Breast epithelium (tissue), 4 donors: ENCODE measurements at regions not wholly inside any gene's neighbourhood (a gene's known extent, or its start where the extent isn't known, plus 50 kb on each side); places are given as distances from the start of the nearest gene placed in this dataset.

Source experiments
- DNase-seq, 2 donors: peaks; one replicate each; pipeline ENCODE4 v3.0.0-alpha.2; 2019; ENCODE audit warnings: low spot score in 2 of 2
- H3K27ac ChIP-seq, 2 donors: fragments of 200-600 bp; sonication (generic) in 1 of 2; one replicate each; pipeline ENCODE4 v1.5.1; 2016 to 2019; ENCODE audit warnings: mild to moderate bottlenecking in 1 of 2
- H3K27me3 ChIP-seq, 2 donors: fragments of 200-600 bp; sonication (generic) in 1 of 2; one replicate each; pipeline versions ENCODE4 v1.5.1 to v1.6.0; 2017 to 2019; ENCODE audit warnings: control low read depth in 1 of 2, mild to moderate bottlenecking in 1 of 2
- H3K36me3 ChIP-seq: fragments of 200-600 bp; one replicate; pipeline ENCODE4 v1.5.1; 2019
- H3K4me1 ChIP-seq, 2 donors: fragments of 200-600 bp; sonication (generic); one replicate each; pipeline ENCODE4 v1.5.1; 2016 to 2019; ENCODE audit warnings: control low read depth in 1 of 2
- H3K4me3 ChIP-seq, 3 donors: fragments of 200-600 bp; sonication (generic); 1 replicate in 2 of 3; 2 replicates in 1 of 3; pipeline ENCODE4 v1.5.1; 2016 to 2019; ENCODE audit warnings: mild to moderate bottlenecking in 3 of 3, moderate library complexity in 2 of 3
- H3K9me3 ChIP-seq, 2 donors: fragments of 200-600 bp; sonication (generic) in 1 of 2; one replicate each; pipeline ENCODE4 v1.5.1; 2016 to 2019; ENCODE audit warnings: control low read depth in 1 of 2
- POLR2A ChIP-seq: fragments of 450-650 bp; IDR thresholded peaks from one replicate; pipeline ENCODE4 v1.6.1; 2016; ENCODE audit warnings: antibody characterized with exemption, mild to moderate bottlenecking, moderate library complexity
- POLR2AphosphoS5 ChIP-seq, 3 donors: sonication (generic); formaldehyde crosslinking; IDR thresholded peaks; one replicate each; pipeline ENCODE4 v1.6.1; 2017; ENCODE audit warnings: antibody characterized with exemption in 3 of 3
- intact Hi-C: fragments of 100-400 bp; cut with DNase I; formaldehyde crosslinking; loops from one replicate; pipeline ENCODE4 v1.15.1; 2023; ENCODE audit warnings: low total_unique reads
- TF ChIP-seq, protein P1 (sequence below), 3 donors: fragments of 450-650 bp; IDR thresholded peaks; one replicate each; pipeline ENCODE4 v1.5.1; 2016 to 2017; ENCODE audit warnings: antibody characterized with exemption in 3 of 3, mild to moderate bottlenecking in 3 of 3, moderate library complexity in 3 of 3

GRCh38 chr3:187850258-187850921 is 105.1 kb upstream of the BCL6 start:
- Histone ChIP-seq H3K4me1 (no peaks in the 10 kb centered on the region), H3K27me3 (no peaks in the 10 kb centered on the region), H3K27ac (peak overlapping the region; percentile 9 to 24), H3K36me3 (no peaks in the 10 kb centered on the region), H3K4me3 (no peak overlapping the region), H3K9me3 (peaks cover 0 to 6% of the 10 kb centered on the region in 2 donors)
- peak in 1 of 2 donors; percentile 49 for DNase-seq
- intact Hi-C loops: no loop called here
- TF ChIP-seq POLR2A (no peak), POLR2AphosphoS5 (IDR thresholded peaks at IDR 0.05) (peak in 1 of 3 donors; percentile 24)

DNA sequence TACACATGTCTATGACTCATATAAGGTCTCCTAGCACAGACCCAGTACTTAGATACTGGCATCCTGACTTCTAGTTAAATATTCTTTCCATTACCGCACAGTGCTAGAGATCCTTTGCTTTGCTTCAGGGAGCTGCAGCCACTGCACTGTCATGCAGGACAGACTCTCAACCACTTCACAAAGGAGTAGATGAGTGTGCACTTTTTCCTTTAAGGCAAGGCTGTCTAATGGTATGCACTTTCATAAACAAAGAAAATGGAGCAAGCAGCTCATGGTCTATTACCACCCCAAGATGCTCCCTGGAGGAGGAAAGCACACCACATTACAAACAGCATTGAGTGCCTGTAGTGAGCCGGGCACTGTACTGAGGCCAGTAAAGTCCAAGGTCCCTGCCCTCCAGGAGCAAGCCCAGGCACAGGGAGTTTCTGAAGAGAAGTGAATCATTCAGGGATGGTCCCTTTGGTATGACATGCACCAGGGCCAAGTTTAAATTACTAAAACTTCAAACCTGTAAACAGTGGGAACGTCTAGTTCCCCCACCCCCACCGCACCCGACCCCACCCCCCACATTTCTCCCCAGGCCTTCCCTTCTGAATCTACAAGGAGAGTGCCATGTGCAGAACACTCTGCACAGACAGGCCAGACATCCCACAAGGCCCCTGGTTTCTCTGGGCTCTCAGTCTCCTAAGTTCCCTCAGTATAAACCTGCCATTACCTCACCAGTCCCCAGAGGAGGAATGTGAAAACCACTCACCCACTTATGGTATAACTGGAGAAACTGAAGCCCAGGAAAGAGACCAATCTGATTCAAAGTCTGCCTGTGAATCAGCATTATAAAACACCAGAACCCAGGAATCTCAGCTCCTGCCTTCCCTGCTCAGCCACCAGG is 107.8 kb upstream of the BCL6 start:
- H3K4me1 ChIP-seq: no peaks in the 10 kb centered on the region
- intact Hi-C loops: no loop called here
- H3K4me3 ChIP-seq: no peak overlapping the region

GRCh38 chr3:187855131-187855530 is 109.9 kb upstream of the BCL6 start:
- Histone ChIP-seq H3K27me3 (no peaks in the 10 kb centered on the region), H3K27ac (no peak overlapping the region), H3K4me1 (no peaks in the 10 kb centered on the region), H3K4me3 (no peak overlapping the region), H3K9me3 (peaks cover 0 to 6% of the 10 kb centered on the region in 2 donors), H3K36me3 (no peaks in the 10 kb centered on the region)
- no peak for DNase-seq
- TF ChIP-seq, protein P1, sequence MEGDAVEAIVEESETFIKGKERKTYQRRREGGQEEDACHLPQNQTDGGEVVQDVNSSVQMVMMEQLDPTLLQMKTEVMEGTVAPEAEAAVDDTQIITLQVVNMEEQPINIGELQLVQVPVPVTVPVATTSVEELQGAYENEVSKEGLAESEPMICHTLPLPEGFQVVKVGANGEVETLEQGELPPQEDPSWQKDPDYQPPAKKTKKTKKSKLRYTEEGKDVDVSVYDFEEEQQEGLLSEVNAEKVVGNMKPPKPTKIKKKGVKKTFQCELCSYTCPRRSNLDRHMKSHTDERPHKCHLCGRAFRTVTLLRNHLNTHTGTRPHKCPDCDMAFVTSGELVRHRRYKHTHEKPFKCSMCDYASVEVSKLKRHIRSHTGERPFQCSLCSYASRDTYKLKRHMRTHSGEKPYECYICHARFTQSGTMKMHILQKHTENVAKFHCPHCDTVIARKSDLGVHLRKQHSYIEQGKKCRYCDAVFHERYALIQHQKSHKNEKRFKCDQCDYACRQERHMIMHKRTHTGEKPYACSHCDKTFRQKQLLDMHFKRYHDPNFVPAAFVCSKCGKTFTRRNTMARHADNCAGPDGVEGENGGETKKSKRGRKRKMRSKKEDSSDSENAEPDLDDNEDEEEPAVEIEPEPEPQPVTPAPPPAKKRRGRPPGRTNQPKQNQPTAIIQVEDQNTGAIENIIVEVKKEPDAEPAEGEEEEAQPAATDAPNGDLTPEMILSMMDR (IDR thresholded peaks at IDR 0.05): no peak
- intact Hi-C loops: no loop called here

More for the DNA sequence above, 107.8 kb upstream of the BCL6 start:
- Histone ChIP-seq H3K9me3 (peaks cover 0 to 6% of the 10 kb centered on the region in 2 donors), H3K36me3 (no peaks in the 10 kb centered on the region), H3K27ac (no peak overlapping the region), H3K27me3 (no peaks in the 10 kb centered on the region)
- no peak for DNase-seq
- TF ChIP-seq POLR2AphosphoS5 (IDR thresholded peaks at IDR 0.05): no peak
- TF ChIP-seq, protein P1 (IDR thresholded peaks at IDR 0.05): no peak
- TF ChIP-seq POLR2A: no peak

- H3K36me3 ChIP-seq: no peaks in the 10 kb centered on the region
- DNase-seq: no peak
- H3K9me3 ChIP-seq: peaks cover 0 to 6% of the 10 kb centered on the region in 2 donors
Measured at GRCh38 chr3:187856555-187856954, 111.3 kb upstream of the BCL6 start.

GRCh38 chr3:187858041-187858440 is 112.8 kb upstream of the BCL6 start:
- Histone ChIP-seq H3K27ac (no peak overlapping the region), H3K4me1 (no peaks in the 10 kb centered on the region), H3K9me3 (no peaks in the 10 kb centered on the region), H3K27me3 (no peaks in the 10 kb centered on the region), H3K4me3 (no peak overlapping the region), H3K36me3 (no peaks in the 10 kb centered on the region)
- TF ChIP-seq POLR2AphosphoS5 (IDR thresholded peaks at IDR 0.05) (no peak), POLR2A (no peak)
- TF ChIP-seq, protein P1 (IDR thresholded peaks at IDR 0.05): no peak
- no peak for DNase-seq
- intact Hi-C loops: no loop called here

More at GRCh38 chr3:187856555-187856954, 111.3 kb upstream of the BCL6 start:
- no peaks in the 10 kb centered on the region for H3K4me1 ChIP-seq
- TF ChIP-seq, protein P1 (IDR thresholded peaks at IDR 0.05): no peak
- no peak overlapping the region for H3K27ac ChIP-seq
- H3K27me3 ChIP-seq: no peaks in the 10 kb centered on the region
- H3K4me3 ChIP-seq: no peak overlapping the region
- intact Hi-C loops: no loop called here
